ENCODE measurements at regions not wholly inside any gene's neighbourhood (a gene's known extent, or its start where the extent isn't known, plus 50 kb on each side); places are given as distances from the start of the nearest gene placed in this dataset.

DNA sequence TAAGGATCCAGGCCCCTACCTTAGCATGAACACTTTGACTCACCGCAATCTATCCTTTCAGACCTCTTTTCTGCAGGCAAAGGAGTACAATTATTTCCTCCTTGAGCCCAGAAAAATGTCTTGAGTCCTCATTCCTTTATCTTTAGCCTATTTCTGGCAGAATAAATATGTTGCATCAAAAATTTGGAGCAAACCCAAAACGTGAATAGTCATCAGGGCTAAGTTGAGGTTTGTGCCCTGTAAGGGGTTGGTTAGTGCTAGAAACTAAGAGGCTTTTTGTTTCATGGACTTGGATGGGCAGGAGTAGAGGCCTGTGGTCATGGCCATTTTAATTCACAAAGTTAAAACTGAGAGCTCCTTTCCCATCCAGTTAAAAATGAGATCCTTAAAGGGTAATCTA is 460.3 kb downstream of the GBA3 start:
- TF ChIP-seq, protein P1, sequence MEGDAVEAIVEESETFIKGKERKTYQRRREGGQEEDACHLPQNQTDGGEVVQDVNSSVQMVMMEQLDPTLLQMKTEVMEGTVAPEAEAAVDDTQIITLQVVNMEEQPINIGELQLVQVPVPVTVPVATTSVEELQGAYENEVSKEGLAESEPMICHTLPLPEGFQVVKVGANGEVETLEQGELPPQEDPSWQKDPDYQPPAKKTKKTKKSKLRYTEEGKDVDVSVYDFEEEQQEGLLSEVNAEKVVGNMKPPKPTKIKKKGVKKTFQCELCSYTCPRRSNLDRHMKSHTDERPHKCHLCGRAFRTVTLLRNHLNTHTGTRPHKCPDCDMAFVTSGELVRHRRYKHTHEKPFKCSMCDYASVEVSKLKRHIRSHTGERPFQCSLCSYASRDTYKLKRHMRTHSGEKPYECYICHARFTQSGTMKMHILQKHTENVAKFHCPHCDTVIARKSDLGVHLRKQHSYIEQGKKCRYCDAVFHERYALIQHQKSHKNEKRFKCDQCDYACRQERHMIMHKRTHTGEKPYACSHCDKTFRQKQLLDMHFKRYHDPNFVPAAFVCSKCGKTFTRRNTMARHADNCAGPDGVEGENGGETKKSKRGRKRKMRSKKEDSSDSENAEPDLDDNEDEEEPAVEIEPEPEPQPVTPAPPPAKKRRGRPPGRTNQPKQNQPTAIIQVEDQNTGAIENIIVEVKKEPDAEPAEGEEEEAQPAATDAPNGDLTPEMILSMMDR (IDR thresholded peaks at IDR 0.05), result no peak
- no peak for TF ChIP-seq EZH2 (IDR thresholded peaks at IDR 0.05; ENCODE audit: borderline replicate concordance, insufficient read depth, low read depth, low read length, poor library complexity, severe bottlenecking)
